Astrocyte (in vitro differentiated cells and primary cell): ENCODE measurements at regions not wholly inside any gene's neighbourhood (a gene's known extent, or its start where the extent isn't known, plus 50 kb on each side); places are given as distances from the start of the nearest gene placed in this dataset.

Experiments
- DNase-seq: peaks from one replicate; pipeline ENCODE4 v3.0.0-alpha.2; 2010; ENCODE audit warnings: low read depth
- FAIRE-seq: peaks from 2 replicates; lab custom pipeline; 2011; peaks lifted over from hg19 to GRCh38; lab: Jason Lieb, UNC
- H2AFZ ChIP-seq: 2 replicates; pipeline ENCODE4 v1.6.0; 2012; ENCODE audit warnings: low read depth, low read length, inconsistent platforms
- H3K27ac ChIP-seq: 2 replicates; pipeline ENCODE4 v1.5.1; 2011; ENCODE audit warnings: low read depth, low read length, inconsistent platforms
- H3K27me3 ChIP-seq: 2 replicates; pipeline ENCODE4 v1.6.0; 2011; ENCODE audit warnings: low read length, inconsistent platforms; ENCODE audit not compliant: insufficient read depth
- H3K36me3 ChIP-seq: 2 replicates; pipeline ENCODE4 v1.5.1; 2011; ENCODE audit warnings: low read length, inconsistent platforms; ENCODE audit not compliant: insufficient read depth
- H3K4me1 ChIP-seq: 2 replicates; pipeline ENCODE4 v1.5.1; 2011; ENCODE audit warnings: low read length, inconsistent platforms; ENCODE audit not compliant: insufficient read depth
- H3K4me2 ChIP-seq: 2 replicates; pipeline ENCODE4 v1.6.0; 2012; ENCODE audit warnings: low read length, inconsistent platforms
- H3K4me3 ChIP-seq: 2 replicates; pipeline ENCODE4 v1.5.1; 2011; ENCODE audit warnings: low read depth, mild to moderate bottlenecking, low read length, inconsistent platforms; ENCODE audit not compliant: insufficient read depth
- H3K79me2 ChIP-seq: 2 replicates; pipeline ENCODE4 v1.6.0; 2012; ENCODE audit warnings: mild to moderate bottlenecking, low read length, inconsistent platforms; ENCODE audit not compliant: insufficient read depth
- H3K9ac ChIP-seq: 2 replicates; pipeline ENCODE4 v1.6.0; 2012; ENCODE audit warnings: mild to moderate bottlenecking, low read length, inconsistent platforms
- H3K9me3 ChIP-seq: 2 replicates; pipeline ENCODE4 v1.5.1; 2012; ENCODE audit warnings: low read depth, mild to moderate bottlenecking, low read length, inconsistent platforms; ENCODE audit not compliant: insufficient read depth
- H4K20me1 ChIP-seq: 2 replicates; pipeline ENCODE4 v1.6.0; 2012; ENCODE audit warnings: low read length, inconsistent platforms; ENCODE audit not compliant: insufficient read depth
- H3K27ac Mint-ChIP-seq: one replicate; pipeline ENCODE4 v1.8.0; 2021; ENCODE audit warnings: mild to moderate bottlenecking, mixed read lengths; ENCODE audit not compliant: unreplicated experiment
- H3K27me3 Mint-ChIP-seq: one replicate; pipeline ENCODE4 v1.8.0; 2021; ENCODE audit warnings: low read depth, mixed read lengths; ENCODE audit not compliant: unreplicated experiment
- H3K36me3 Mint-ChIP-seq: one replicate; pipeline ENCODE4 v1.8.0; 2021; ENCODE audit warnings: low read depth, mixed read lengths; ENCODE audit not compliant: unreplicated experiment
- H3K4me1 Mint-ChIP-seq: one replicate; pipeline ENCODE4 v1.8.0; 2021; ENCODE audit warnings: low read depth, mixed read lengths; ENCODE audit not compliant: unreplicated experiment
- H3K4me3 Mint-ChIP-seq: one replicate; pipeline ENCODE4 v1.8.0; 2021; ENCODE audit warnings: mild to moderate bottlenecking, moderate library complexity, mixed read lengths; ENCODE audit not compliant: unreplicated experiment
- H3K9me3 Mint-ChIP-seq: one replicate; pipeline ENCODE4 v1.8.0; 2021; ENCODE audit warnings: mild to moderate bottlenecking, mixed read lengths; ENCODE audit not compliant: unreplicated experiment
- CTCF ChIP-seq: IDR thresholded peaks from 2 replicates; pipeline ENCODE4 v1.5.1; 2011; ENCODE audit warnings: low read depth, mild to moderate bottlenecking, inconsistent platforms, low read length, moderate library complexity; ENCODE audit not compliant: insufficient read depth
- EZH2 ChIP-seq: IDR thresholded peaks from 2 replicates; pipeline ENCODE4 v1.6.1; 2012; ENCODE audit warnings: mild to moderate bottlenecking, low read length, inconsistent platforms; ENCODE audit not compliant: insufficient read depth

- no peaks in the 10 kb centered on the region for H3K27me3 ChIP-seq
- no peak overlapping the region for H3K9ac ChIP-seq
- H3K27me3 Mint-ChIP-seq, result no peaks in the 10 kb centered on the region
- H3K4me3 Mint-ChIP-seq, result no peak overlapping the region
- H3K4me3 ChIP-seq, result no peak overlapping the region
- no peak overlapping the region for H3K27ac Mint-ChIP-seq
- H4K20me1 ChIP-seq, result no peaks in the 10 kb centered on the region
- no peak overlapping the region for H3K4me2 ChIP-seq
- H3K79me2 ChIP-seq, result no peaks in the 10 kb centered on the region
- peaks cover 9% of the 10 kb centered on the region for H3K9me3 Mint-ChIP-seq
- H3K4me1 Mint-ChIP-seq, result no peaks in the 10 kb centered on the region
- no peak for TF ChIP-seq EZH2
- no peak for TF ChIP-seq CTCF
- H2AFZ ChIP-seq, result no peak overlapping the region
- H3K36me3 Mint-ChIP-seq, result no peaks in the 10 kb centered on the region
- FAIRE-seq, result no peak
- H3K27ac ChIP-seq, result no peak overlapping the region
- no peak for DNase-seq
- H3K9me3 ChIP-seq, result no peaks in the 10 kb centered on the region
- H3K4me1 ChIP-seq, result no peaks in the 10 kb centered on the region
- no peaks in the 10 kb centered on the region for H3K36me3 ChIP-seq
Observed at GRCh38 chr14:44414646-44415045, 92.4 kb downstream of the FSCB start.

- Histone ChIP-seq H3K4me3 (no peak overlapping the region), H3K36me3 (no peaks in the 10 kb centered on the region), H3K27ac (no peak overlapping the region), H4K20me1 (no peaks in the 10 kb centered on the region), H3K9me3 (no peaks in the 10 kb centered on the region), H3K4me1 (no peaks in the 10 kb centered on the region), H3K27me3 (no peaks in the 10 kb centered on the region), H3K9ac (no peak overlapping the region), H3K4me2 (no peak overlapping the region), H3K79me2 (no peaks in the 10 kb centered on the region), H2AFZ (no peak overlapping the region)
- H3K27ac Mint-ChIP-seq, result no peak overlapping the region
- H3K4me1 Mint-ChIP-seq, result no peaks in the 10 kb centered on the region
- no peak for TF ChIP-seq CTCF
- no peak for TF ChIP-seq EZH2
- FAIRE-seq (no peak), DNase-seq (no peak)
- H3K9me3 Mint-ChIP-seq, result peaks cover 9% of the 10 kb centered on the region
- H3K27me3 Mint-ChIP-seq, result no peaks in the 10 kb centered on the region
- no peak overlapping the region for H3K4me3 Mint-ChIP-seq
- H3K36me3 Mint-ChIP-seq, result no peaks in the 10 kb centered on the region
Observed at GRCh38 chr14:44412858-44413569, 94.1 kb downstream of the FSCB start.

- H3K27ac Mint-ChIP-seq, result no peak overlapping the region
- H3K4me1 Mint-ChIP-seq, result no peaks in the 10 kb centered on the region
- no peak overlapping the region for H2AFZ ChIP-seq
- H3K36me3 ChIP-seq, result no peaks in the 10 kb centered on the region
- H3K4me3 ChIP-seq, result no peak overlapping the region
- no peaks in the 10 kb centered on the region for H3K9me3 ChIP-seq
- no peak for FAIRE-seq
- no peak for DNase-seq
- no peak overlapping the region for H3K9ac ChIP-seq
- H3K36me3 Mint-ChIP-seq, result no peaks in the 10 kb centered on the region
- no peaks in the 10 kb centered on the region for H3K79me2 ChIP-seq
- no peak overlapping the region for H3K4me2 ChIP-seq
- H3K27me3 ChIP-seq, result no peaks in the 10 kb centered on the region
- no peak overlapping the region for H3K27ac ChIP-seq
- no peaks in the 10 kb centered on the region for H4K20me1 ChIP-seq
- no peaks in the 10 kb centered on the region for H3K4me1 ChIP-seq
- H3K27me3 Mint-ChIP-seq, result no peaks in the 10 kb centered on the region
- no peak overlapping the region for H3K4me3 Mint-ChIP-seq
- H3K9me3 Mint-ChIP-seq, result no peaks in the 10 kb centered on the region
- TF ChIP-seq EZH2 (no peak), CTCF (no peak)
Observed at GRCh38 chr14:44405011-44405486, 102.0 kb downstream of the FSCB start.
